LoVo (cell line): ENCODE measurements at regions not wholly inside any gene's neighbourhood (a gene's known extent, or its start where the extent isn't known, plus 50 kb on each side); places are given as distances from the start of the nearest gene placed in this dataset.
"Not testable (repeated sequence)": the region's sequence is repeated elsewhere in the genome, so short reads cannot be mapped to it uniquely, and the experiment has no call there.

Experiments used
- DNase-seq: peaks from one replicate; pipeline ENCODE4 v3.0.0-alpha.2; 2016; ENCODE audit warnings: low spot score

DNA sequence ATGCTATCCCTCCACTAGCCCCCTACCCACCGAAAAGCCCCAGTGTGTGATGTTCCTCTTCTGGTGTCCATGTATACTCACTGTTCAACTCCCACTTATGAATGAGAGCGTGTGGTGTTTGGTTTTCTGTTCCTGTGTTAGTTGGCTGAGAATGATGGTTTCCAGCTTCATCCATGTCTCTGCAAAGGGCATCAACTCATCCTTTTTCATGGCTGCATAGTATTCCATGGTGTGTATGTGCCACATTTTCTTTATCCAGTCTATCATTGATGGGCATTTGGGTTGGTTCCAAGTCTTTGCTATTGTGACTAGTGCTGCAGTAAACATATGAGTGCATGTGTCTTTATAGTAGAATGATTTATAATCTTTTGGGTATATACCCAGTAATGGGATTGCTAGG, 599.3 kb upstream of the B3GAT1 start:
- not testable (repeated sequence) for DNase-seq

DNA sequence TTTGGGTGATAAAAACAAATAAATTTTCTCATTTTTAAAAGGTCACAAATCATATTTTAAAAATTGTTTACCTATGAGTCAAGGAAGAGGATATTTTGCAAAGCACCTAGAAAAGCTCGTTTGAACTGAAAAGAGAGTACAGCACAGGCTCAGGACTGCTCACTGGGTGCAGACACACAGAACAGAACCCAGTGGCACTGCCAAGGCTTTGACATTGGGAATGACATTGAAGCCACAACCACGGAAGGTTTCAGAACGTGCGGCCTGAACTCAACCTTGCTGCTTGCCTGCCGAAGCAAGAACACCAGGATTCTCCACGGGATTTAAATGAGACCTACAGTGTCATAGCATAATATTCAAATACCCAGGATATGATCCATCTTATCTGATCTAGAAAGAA, 597.1 kb upstream of the B3GAT1 start:
- DNase-seq = no peak

DNA sequence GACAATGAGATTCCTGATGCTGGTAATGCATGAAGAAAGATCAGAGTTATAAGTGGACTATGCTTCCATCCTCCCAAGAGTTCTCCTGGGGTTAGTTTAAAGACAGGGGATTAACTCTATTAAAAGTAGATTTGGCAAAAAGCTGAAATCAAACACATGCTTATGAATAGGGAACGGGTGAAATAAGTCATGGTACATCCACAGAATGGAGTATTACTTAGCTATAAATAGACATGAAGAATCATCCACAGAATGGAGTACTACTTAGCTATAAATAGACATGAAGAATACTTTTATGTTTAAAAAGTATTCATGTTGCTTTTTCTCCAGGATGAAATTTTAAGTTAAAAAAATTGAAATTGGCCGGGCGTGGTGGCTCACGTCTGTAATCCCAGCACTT, 596.4 kb upstream of the B3GAT1 start:
- no peak for DNase-seq

DNA sequence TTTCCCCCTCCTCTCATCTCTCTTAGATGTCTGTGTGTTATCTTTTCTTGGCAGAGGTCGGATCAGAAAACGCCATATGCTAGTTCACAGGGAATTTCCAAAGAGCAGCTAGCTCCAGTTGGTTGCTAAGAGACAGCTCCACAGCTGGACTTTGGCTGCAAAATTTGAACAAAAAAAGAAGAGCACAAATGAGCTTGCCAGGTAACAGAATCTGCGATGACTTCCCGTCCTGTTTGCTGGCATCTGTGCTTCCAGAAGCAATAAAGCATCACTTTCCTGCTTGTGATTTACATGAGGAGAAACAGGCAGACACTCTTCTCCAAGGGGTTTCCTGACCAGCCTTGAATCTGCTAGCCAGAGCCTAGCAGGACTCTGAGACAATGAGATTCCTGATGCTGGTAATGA, 596.0 kb upstream of the B3GAT1 start:
- DNase-seq = no peak

DNA sequence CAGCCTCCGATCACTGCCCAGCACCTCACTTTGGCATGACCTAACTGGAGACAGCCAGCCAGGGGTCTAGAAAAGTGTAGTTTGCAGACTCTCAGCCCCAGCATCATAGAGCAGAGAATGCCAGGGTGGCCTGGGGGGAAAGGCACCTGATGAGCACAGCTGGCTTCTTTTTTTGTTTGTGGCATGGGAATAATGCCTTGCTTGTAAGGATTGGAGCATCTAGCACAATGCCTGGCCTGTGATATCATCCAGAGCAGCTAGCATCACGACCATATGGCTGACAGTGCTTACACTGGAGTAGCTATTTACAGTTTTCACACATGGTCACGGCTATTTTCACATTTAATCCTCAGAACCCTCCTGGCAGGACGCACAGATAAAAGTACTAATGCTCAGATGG, 594.8 kb upstream of the B3GAT1 start:
- no peak for DNase-seq

DNA sequence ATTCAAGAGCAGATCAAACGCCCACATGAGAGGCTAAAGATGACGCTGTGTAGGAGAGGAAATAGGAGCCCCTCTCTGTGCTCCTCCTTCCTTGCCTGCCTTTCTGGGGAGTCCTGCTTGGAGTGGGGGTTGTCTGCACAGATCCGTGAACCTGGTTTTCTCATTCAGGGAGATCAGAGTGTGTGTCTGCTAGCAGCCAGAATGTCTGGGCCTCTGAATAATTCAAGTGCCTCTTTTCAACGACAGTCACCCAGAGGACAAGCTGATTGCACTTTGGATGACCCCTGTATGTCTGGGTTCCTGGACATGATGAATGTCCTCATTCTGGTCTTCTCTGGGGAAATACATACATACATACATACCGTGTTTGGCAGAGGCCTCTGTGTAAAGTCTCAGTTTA, 592.5 kb upstream of the B3GAT1 start:
- DNase-seq = no peak

DNA sequence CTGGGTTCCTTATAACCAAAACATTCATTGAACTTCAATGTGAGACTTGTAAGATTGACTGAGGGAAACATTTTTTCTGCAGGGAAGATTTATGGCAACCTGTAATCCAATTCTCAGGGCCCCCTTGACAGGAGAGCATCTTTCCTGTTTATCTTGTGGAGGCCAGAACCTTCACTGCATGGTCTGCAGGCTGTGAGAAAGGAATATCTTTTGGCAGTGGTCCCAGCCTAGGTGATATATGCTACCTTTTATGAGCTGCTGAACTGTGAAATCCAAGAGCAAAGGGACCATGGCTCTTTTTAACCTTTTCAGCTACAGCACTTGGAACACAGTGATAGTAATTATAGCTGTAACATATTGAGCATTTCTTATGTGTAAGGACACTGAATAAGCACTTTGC, 590.2 kb upstream of the B3GAT1 start:
- DNase-seq = no peak

DNA sequence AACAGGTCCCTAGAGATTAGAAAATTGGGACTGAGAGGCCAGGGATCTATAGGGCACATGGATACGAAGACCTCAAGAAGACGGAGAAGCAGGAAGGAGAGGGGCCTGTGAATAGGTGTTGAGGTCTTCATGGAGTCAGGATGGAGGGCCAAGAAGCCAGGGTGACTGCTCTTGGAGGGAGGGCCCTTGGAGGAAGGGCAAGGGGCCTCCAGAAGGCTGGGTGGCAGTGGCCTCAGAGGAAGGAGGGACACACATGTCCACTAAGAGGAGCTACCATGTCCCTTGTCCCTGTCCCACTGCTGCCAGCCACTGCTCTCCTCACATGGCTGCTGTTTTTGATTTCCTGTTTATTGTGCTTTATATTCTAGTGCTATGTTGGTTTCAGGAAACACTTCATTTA, 589.5 kb upstream of the B3GAT1 start:
- no peak for DNase-seq

DNA sequence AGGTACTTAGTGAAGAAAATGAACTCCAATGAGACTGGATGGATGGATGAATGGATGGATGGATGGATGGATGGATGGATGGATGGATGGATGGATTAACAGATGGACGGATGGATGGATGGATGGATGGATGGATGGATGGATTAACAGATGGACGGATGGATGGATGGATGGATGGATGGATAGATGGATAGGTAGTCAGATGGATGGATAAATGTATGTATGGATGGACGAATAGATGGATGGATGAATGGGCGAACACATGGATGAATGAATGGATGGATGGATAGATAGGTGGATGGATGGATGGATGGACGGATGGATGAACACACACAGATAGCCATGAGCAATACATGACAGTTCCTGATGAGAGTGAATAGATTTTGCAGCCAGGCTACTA, 589.0 kb upstream of the B3GAT1 start:
- not testable (repeated sequence) for DNase-seq

DNA sequence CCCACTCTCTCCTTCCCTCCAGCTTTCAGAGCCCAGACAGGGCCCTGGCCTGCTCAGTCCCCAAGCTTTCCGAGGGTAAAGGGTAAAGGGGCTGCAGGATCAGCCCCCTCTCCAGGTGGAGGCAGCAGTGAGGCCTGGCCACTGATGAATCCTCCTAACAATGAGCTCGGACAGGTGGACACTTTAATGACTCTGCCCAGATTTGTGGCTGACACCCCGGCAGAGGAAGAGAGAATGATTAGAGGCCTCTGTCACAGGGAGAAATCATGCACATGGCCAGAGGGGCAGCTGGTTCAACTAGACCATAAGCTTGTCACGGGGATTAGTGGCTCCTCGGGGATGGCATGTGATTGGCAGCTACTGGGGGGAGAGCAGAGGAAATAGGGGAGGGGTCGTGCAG, 587.5 kb upstream of the B3GAT1 start:
- no peak for DNase-seq

DNA sequence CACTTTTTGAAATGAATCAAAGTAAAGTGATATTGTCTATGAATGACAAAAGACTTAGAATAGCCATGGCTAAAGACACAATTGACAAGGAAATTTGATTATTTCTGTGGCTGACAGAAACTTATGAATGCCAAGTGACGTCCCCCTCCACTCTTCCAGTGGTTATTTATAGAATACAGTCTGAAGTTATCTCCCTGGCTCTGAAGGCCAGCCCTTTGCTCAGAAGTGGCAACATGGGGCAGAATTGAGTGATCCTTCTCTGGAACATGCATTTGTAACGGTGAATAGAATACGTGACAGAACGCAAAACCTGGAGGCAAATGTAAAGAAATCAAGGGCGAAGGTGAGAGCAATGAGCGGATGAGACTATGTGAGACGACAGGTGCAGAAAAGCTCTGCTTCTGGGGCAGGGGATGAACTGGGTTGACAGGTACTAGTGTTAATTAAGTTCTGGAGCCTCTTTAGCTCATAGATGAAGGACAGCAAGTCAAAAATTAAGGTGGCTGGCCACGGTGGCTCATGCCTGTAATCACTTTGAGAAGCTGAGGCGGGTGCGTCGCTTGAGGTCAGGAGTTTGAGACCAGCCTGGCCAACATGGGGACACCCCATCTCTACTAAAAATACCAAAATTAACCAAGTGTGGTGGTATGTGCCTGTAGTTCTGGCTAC, 585.7 kb upstream of the B3GAT1 start:
- DNase-seq = no peak

DNA sequence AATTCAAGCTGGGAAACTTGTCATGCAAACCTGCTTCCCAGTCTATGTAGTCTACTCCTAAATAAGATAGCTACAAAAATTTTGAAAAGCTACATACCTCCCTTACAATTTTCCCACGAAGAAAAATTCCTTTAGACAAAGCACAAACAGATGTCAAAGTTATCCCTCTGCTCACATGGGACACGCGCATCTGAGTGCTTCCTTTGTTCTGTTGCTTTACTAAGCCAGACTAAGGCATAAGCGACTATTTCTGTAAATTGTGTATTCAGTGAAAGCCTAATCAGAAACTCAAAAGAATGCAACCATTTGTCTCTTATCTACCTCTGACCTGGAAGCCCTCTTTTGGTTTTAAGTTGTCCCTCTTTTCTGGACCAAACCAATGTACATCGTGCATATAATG, 583.7 kb upstream of the B3GAT1 start:
- no peak for DNase-seq

DNA sequence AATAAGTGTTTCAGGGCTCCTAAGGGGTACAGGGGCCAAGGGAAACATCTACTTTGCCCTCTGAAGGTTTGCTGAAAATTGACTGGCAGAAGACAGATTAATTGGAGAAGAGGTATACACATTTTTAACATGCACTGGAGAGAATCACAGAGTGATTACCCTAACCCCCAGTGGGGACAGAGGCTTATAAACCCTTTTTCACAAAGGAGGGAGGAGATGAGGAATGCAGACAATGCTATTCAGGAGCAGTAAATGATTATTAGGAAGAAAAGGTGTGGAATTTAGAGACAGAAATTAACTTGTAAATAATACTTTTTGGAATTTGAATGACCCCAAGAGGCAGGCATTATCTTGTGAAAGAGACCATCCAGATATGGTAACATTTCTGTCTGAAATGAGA, 582.4 kb upstream of the B3GAT1 start:
- DNase-seq = no peak

DNA sequence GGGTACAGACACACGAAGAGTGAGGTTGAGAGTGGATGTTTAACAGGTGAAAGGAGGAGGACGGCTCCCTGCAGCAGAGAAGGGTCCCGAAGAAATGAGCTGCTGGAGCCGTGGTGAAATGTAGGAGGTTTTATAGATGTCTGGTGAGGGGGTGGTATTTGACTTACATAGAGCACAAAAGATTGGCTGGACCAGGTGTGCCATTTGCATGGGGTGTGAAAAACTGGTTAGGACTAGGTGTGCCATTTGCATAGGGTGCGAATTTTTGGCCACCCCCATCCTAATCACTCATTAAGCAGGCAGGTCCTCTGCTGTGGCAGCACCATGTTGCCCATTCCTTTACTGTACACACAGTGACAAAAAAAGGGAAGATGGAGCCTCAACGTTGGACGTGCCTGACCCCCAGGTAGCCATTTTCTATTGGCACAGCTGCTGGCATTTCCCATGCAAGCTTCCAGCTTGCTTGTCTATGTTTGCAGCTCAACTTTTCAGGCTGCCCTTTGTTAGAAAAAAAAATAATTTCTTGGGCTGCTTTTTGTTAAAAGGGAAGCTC, 581.7 kb upstream of the B3GAT1 start:
- no peak for DNase-seq

DNA sequence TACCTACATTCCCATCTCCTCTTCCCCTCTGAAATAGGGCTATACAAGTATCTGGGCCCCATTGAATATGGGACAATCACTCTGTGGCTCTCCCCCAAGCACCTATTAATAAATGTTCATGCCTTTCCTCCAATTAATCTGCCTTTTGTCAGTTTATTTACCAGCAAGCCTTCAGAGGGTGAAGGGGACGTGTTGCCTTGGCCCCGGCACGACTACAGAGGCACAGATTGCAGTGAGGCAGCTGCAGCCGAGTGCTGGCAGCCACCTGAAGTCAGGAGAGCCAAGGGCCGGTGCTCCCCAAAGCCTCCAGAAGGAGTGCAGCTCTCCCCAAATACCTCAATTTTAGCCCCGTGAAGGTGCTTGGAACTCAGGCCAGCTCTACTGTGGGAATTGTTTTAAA, 580.9 kb upstream of the B3GAT1 start:
- DNase-seq = no peak

DNA sequence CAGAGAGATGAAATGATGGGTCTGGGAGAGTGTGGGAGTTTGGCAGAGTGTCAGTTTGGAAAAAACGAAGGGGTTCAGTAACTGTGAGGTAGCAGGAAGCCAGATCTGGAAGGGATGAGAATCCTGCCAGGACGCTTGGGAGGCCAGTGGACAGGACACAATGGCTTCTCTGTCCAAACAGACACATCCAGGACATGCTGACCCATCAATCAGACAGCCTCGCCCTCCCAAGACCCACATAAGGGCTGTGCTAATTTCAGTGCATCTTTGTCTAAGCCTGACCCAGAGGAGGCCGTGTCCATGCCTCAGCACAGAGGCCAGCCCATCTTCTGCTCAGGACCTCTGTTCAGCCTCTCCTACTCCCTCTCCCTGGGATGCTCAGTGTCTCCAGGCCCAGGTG, 576.5 kb upstream of the B3GAT1 start:
- no peak for DNase-seq

DNA sequence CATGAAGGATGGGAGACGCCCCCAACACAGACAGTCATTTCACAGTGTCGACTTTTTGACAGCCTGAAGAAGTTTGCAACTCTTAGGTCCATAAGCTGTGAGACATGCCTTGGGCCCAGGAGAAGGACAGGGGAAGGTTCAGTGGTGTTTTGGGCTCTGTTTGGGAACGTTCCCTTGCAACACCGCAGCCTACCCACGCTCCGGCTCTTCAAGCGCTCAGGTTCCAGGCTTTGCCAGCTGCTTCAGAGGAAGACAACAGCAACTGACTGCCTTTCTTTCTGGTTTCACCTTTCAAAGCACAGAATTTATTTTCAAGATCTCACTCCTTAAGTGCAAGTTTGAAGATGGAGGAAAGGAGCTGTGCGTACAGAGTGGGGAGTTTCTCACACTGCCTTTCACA, 575.8 kb upstream of the B3GAT1 start:
- DNase-seq = no peak

DNA sequence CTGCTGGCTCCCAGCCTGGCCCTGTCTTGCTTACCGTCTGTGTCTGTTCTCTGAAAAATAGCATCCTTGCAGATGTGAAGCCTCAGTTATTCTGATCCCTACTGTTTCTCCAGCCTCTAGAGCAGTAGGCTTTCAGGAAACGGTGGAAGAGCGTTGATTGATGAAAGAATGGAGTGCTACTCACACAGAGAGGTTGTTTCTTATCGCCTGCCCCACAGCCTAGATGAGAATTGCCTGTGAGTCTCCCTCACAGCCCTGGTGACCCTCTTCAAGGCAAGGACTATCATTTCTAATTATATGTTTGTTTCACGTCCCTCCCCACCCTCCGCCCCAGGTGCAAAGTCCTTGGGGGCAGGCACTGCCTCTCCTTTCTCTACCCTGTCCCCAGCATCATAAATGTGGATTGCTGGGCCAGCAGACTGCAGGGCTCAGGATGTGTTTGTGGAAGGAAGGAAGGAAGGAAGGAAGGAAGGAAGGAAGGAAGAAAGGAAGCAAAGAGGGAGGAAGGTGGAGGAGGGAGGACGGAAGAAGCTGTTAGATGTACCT, 575.3 kb upstream of the B3GAT1 start:
- no peak for DNase-seq

DNA sequence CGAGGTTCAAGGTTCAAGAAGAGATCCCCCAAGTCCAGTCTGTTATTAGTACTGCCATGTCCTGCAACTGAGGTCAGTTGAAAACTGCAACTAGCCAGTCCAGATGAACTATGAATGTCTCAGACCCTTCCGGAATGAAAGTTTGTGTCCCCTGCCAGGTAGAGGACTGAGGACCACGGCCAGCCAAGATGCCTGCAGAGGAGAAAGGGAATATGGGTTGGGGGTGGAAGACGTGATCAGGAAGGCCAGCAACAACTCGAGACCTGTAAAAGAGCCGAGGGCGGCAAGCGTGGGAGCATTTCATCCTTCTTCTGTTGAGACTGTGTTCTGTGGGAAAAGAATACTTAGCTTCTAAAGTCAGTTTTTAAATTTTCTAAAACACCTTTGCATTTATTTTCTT, 572.4 kb upstream of the B3GAT1 start:
- no peak for DNase-seq

DNA sequence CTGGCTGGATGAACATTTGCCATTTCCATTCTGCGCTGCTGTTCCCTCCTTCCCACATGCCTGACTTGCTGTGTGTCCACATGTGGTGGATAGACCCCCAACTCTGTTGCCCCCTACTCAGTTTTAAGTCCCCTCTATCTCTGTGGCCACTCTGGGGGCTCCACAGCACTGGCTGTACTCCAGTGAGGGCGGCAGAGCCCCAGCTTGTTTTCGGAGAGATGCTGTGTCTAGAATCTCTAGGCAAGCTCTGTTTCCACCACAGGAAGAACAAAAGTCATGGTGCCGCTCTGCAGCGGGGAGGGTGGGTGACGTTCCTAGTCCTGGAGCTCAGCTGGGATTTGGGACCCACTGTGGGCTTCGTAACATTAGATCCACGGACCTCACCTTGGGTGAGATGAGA, 570.4 kb upstream of the B3GAT1 start:
- not testable (repeated sequence) for DNase-seq

DNA sequence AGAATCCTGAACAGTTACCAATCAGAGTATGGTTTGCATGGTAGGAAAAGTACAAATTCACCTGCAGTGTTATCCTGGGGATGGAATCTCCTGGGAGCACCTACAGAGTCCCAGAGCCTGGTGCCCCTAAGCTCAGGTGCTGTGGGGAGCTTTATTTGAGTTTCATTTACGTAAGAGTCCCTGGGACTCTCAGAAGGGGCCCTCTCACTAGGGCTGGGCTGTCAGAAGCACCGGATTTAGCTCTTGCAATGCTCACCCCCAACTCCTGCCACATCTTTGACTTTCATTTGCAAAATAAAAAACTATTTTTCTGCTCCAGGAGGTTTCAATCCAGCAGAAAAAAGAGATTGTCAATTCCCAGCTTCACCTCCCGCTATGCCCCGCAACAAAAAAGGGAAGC, 569.8 kb upstream of the B3GAT1 start:
- no peak for DNase-seq

DNA sequence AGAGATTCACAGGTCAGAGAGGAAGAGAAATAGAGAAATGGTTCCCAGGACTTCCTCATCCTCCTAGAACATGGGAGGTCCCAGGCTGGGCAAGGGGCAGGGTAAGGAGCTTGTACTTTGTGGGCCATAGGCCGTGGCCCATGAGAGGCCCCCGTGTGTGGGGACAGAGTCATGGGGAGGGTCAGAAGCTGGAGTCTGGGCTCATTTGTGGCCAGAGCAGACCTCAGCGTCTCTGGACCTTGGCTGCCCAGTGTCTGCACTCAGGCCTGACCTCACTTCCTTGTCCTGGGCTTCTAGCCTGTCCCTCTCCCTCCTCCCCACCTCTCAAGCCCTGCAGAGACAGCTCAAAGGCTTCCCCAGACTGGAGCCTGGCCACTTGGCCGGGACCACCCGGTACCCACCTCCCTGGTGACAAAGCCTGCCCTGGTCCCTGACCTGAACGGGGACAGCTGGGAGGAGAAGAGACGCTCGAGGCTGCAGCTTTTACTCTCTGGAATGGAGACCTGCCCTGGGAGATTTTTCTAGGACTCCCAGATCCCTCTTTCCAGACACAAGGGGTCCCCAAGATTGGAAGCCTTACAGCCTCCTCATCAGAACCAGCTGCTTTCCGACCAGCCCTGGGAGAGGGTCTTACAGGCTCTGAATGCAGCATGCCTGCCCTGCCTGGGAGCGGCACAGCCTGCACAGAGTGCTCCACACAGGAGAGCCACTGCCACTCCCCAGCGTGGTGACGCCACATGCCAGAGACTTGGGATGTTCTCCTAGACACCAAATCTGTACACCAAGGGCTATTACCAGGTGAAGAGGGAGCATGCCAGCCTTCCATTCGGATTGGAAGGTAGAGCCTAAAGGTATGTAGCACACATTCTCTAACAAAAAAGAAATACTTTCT, 569.0 kb upstream of the B3GAT1 start:
- DNase-seq = no peak

DNA sequence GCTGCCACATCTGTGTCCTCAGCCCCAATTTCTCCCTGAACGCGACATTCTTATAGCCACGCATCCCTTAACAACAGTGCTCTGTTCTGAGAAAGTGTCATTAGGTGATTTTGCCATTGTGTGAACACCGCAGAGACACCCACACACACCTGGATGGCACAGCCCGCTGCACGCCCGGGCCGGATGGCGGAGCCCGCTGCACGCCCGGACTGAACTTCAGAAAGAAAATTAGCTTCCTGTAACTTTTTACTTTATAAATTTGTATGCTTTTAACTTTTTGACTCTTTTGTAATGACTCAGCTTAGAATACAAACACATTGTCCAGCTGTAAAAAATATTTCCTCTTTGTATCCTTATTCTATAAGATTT, 567.0 kb upstream of the B3GAT1 start:
- DNase-seq = not testable (repeated sequence)
